ENCODE measurements at regions not wholly inside any gene's neighbourhood (a gene's known extent, or its start where the extent isn't known, plus 50 kb on each side); places are given as distances from the start of the nearest gene placed in this dataset.

GRCh38 chr15:95362306-95362705, 968.2 kb upstream of the NR2F2 start:
- H4K20me1 ChIP-seq (ENCODE audit: insufficient read depth): no peaks in the 10 kb centered on the region
- TF ChIP-seq IRF3 (IDR thresholded peaks at IDR 0.05; ENCODE audit: low read depth, low read length): no peak
- H3K9me2 ChIP-seq: no peaks in the 10 kb centered on the region
- no peaks in the 10 kb centered on the region for H3K4me1 ChIP-seq (ENCODE audit: control insufficient read depth in 1 of 2, insufficient read depth in 2 of 2, low read depth in 1 of 2, low read length in 1 of 2)
- POLR2A ChIA-PET: no interaction called here
- H3K9me3 ChIP-seq: no peaks in the 10 kb centered on the region
- H3K27ac ChIP-seq (ENCODE audit: low read depth in 2 of 2, low read length in 1 of 2): no peak overlapping the region
- CTCF ChIA-PET: no interaction called here
- H3F3A ChIP-seq (replicated peaks; ENCODE audit: insufficient read depth): no peaks in the 10 kb centered on the region
- no peak overlapping the region for H3K9ac ChIP-seq
- H3K36me3 ChIP-seq (replicated peaks in 1 of 2; ENCODE audit: control insufficient read depth in 1 of 2, insufficient read depth in 2 of 2, low read length in 1 of 2): no peaks in the 10 kb centered on the region
- no peaks in the 10 kb centered on the region for H3K27me3 ChIP-seq (ENCODE audit: insufficient read depth)
- H3K79me2 ChIP-seq (ENCODE audit: insufficient read depth): no peaks in the 10 kb centered on the region
- H3K4me3 ChIP-seq (ENCODE audit: low read depth in 2 of 2, low read length in 1 of 2): no peak overlapping the region
- 2% methylated on average over 3 of the region's 3 CpGs for WGBS (ENCODE audit: low lambda C conversion rate)
- DNase-seq: no peak
- H2AFZ ChIP-seq (ENCODE audit: low read depth): no peak overlapping the region
- no peak overlapping the region for H3K4me2 ChIP-seq

- no peak overlapping the region for H2AFZ ChIP-seq (ENCODE audit: low read depth)
- H3K9me3 ChIP-seq: no peaks in the 10 kb centered on the region
- H4K20me1 ChIP-seq (ENCODE audit: insufficient read depth): no peaks in the 10 kb centered on the region
- H3F3A ChIP-seq (replicated peaks; ENCODE audit: insufficient read depth): no peaks in the 10 kb centered on the region
- TF ChIP-seq ZBTB33 (IDR thresholded peaks at IDR 0.05; ENCODE audit: borderline replicate concordance, low read depth): no peak
- no peak for TF ChIP-seq NRF1 (IDR thresholded peaks at IDR 0.05; ENCODE audit: low read depth, low read length)
- TF ChIP-seq EP300 (IDR thresholded peaks at IDR 0.05; ENCODE audit: borderline replicate concordance in 1 of 2, low read depth in 1 of 2, low read length in 1 of 2): no peak
- no peak for TF ChIP-seq CTCF (IDR thresholded peaks at IDR 0.05)
- TF ChIP-seq NFIC (IDR thresholded peaks at IDR 0.05; ENCODE audit: borderline replicate concordance): no peak
- no peak for TF ChIP-seq USF1 (IDR thresholded peaks at IDR 0.05; ENCODE audit: borderline replicate concordance, low read depth)
- no peak for TF ChIP-seq TCF12 (IDR thresholded peaks at IDR 0.05)
- H3K4me3 ChIP-seq (ENCODE audit: low read depth in 2 of 2, low read length in 1 of 2): no peak overlapping the region
- CTCF ChIA-PET: interaction anchor here (1.0 kb wide), 1 partner anchor 694 kb away, joined by 3 read pairs; no protein-coding TSS in a partner anchor
- no peak for DNase-seq
- H3K27me3 ChIP-seq (ENCODE audit: insufficient read depth): no peaks in the 10 kb centered on the region
- no peaks in the 10 kb centered on the region for H3K79me2 ChIP-seq (ENCODE audit: insufficient read depth)
- 4% methylated on average over 5 of the region's 5 CpGs for WGBS (ENCODE audit: low lambda C conversion rate)
- POLR2A ChIA-PET: no interaction called here
- no peaks in the 10 kb centered on the region for H3K4me1 ChIP-seq (ENCODE audit: control insufficient read depth in 1 of 2, insufficient read depth in 2 of 2, low read depth in 1 of 2, low read length in 1 of 2)
- no peaks in the 10 kb centered on the region for H3K9me2 ChIP-seq
- no peak overlapping the region for H3K4me2 ChIP-seq
- H3K36me3 ChIP-seq (replicated peaks in 1 of 2; ENCODE audit: control insufficient read depth in 1 of 2, insufficient read depth in 2 of 2, low read length in 1 of 2): no peaks in the 10 kb centered on the region
- no peak overlapping the region for H3K9ac ChIP-seq
- no peak overlapping the region for H3K27ac ChIP-seq (ENCODE audit: low read depth in 2 of 2, low read length in 1 of 2)
These were observed 966.9 kb upstream of the NR2F2 start for GRCh38 chr15:95363646-95364045.
